ENCODE measurements at regions not wholly inside any gene's neighbourhood (a gene's known extent, or its start where the extent isn't known, plus 50 kb on each side); places are given as distances from the start of the nearest gene placed in this dataset.

DNA sequence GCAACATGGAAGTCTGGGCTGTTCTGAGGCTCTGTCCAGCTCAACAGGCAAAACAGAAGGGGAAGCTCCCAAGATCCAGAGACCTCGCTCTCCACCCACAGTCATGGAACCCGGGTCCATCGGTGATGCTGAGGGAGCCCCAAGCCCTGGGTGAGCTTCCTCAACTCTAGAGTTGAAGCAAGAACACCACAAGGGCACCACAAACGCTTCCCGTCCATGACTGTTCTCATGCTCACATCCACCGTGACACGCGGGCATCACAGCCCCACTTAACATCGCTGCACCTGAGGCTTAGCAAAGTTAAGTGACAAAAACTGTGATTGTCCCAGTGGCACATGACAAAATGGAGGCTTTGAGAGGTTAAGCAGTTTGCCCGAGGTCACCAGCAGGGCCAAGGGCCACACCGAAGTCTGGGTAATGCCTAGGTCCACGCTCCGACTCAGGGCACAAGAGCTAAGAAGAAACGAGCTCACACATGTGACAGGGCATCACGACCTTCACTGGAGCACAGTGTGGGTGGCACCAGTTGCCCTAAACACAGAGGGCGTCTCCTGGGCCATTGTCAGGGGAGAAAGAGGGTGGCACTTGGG lies 110.6 kb downstream of the OAT start:
- no peaks in the 10 kb centered on the region for H3K4me1 ChIP-seq (ENCODE audit: control insufficient read depth in 2 of 3, insufficient read depth in 2 of 3, low read depth in 1 of 3, low read length in 3 of 3)
- FAIRE-seq (no peak), DNase-seq (no peak)
- no peaks in the 10 kb centered on the region for H3K36me3 ChIP-seq (ENCODE audit: control insufficient read depth in 2 of 3, insufficient read depth in 3 of 3, low read length in 3 of 3)
- H3K27ac ChIP-seq (ENCODE audit: low read depth in 2 of 2, low read length in 2 of 2) = no peak overlapping the region
- H3K27me3 ChIP-seq (ENCODE audit: control insufficient read depth, insufficient read depth, low read length) = no peaks in the 10 kb centered on the region
- TF ChIP-seq, protein P1, sequence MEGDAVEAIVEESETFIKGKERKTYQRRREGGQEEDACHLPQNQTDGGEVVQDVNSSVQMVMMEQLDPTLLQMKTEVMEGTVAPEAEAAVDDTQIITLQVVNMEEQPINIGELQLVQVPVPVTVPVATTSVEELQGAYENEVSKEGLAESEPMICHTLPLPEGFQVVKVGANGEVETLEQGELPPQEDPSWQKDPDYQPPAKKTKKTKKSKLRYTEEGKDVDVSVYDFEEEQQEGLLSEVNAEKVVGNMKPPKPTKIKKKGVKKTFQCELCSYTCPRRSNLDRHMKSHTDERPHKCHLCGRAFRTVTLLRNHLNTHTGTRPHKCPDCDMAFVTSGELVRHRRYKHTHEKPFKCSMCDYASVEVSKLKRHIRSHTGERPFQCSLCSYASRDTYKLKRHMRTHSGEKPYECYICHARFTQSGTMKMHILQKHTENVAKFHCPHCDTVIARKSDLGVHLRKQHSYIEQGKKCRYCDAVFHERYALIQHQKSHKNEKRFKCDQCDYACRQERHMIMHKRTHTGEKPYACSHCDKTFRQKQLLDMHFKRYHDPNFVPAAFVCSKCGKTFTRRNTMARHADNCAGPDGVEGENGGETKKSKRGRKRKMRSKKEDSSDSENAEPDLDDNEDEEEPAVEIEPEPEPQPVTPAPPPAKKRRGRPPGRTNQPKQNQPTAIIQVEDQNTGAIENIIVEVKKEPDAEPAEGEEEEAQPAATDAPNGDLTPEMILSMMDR (IDR thresholded peaks at IDR 0.05; ENCODE audit: borderline replicate concordance, extremely low read depth, insufficient read depth) = no peak
- intact Hi-C loops (cut with DNase I) = no loop called here
- H3K9me3 ChIP-seq (ENCODE audit: control insufficient read depth in 2 of 3, insufficient read depth in 1 of 3, low read length in 3 of 3) = peaks cover 0 to 3% (median 0%) of the 10 kb centered on the region in 3 donors
- H3K4me3 ChIP-seq (ENCODE audit: low read length in 3 of 3) = no peak overlapping the region
- no peak overlapping the region for H3K9ac ChIP-seq (ENCODE audit: low read length in 3 of 3)

DNA sequence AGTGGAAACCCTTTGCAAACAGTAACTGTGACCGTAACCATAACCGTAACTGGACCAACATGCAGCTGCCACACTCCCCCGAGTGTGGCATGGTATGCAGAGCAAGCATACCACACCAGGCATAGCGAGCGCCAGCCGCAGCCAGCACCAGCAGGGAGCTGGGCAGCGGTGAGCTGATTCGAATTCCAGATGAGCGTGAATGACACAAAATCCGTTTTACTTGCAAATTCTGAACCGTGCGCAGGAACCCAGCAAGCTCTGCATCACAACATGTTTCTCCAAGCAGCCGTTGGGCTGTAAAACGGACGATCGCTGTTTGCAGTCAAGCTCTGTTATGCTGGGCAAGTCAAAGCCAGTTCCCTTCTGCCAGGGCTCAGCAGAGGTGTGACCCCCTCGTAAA lies 111.1 kb downstream of the OAT start:
- Histone ChIP-seq H3K27me3 (ENCODE audit: control insufficient read depth, insufficient read depth, low read length) (no peaks in the 10 kb centered on the region), H3K9ac (ENCODE audit: low read length in 3 of 3) (no peak overlapping the region), H3K36me3 (ENCODE audit: control insufficient read depth in 2 of 3, insufficient read depth in 3 of 3, low read length in 3 of 3) (no peaks in the 10 kb centered on the region), H3K27ac (ENCODE audit: low read depth in 2 of 2, low read length in 2 of 2) (no peak overlapping the region), H3K4me3 (ENCODE audit: low read length in 3 of 3) (no peak overlapping the region), H3K4me1 (ENCODE audit: control insufficient read depth in 2 of 3, insufficient read depth in 2 of 3, low read depth in 1 of 3, low read length in 3 of 3) (no peaks in the 10 kb centered on the region), H3K9me3 (ENCODE audit: control insufficient read depth in 2 of 3, insufficient read depth in 1 of 3, low read length in 3 of 3) (peaks cover 0 to 3% (median 0%) of the 10 kb centered on the region in 3 donors)
- TF ChIP-seq, protein P1 (IDR thresholded peaks at IDR 0.05; ENCODE audit: borderline replicate concordance, extremely low read depth, insufficient read depth) = no peak
- DNase-seq (peak in 3 of 5 donors; percentile 30 to 65 (median 54)), FAIRE-seq (no peak)
- intact Hi-C loops (cut with DNase I) = no loop called here

DNA sequence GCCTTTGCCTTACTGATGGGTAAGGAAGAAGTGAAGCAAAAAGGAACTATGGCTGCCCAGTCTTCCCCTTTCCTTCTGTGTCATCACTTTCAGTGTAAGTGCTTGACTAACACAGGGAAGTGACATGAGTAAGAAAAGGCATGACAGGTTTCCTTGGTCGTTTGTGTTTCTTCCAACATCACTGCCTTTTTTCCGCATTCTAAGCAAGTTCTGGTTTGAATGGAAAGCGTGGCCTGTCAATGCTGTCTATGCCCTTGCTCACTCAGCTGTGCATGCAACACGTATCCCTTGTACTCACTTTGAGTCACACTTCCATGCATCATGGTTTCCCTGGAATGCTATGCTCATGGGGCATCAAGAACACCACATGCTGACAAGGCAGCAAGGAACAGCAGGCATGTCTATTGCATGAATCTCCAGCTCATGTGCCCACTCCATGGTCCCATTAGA lies 111.8 kb downstream of the OAT start:
- Histone ChIP-seq H3K9me3 (ENCODE audit: control insufficient read depth in 2 of 3, insufficient read depth in 1 of 3, low read length in 3 of 3) (peaks cover 0 to 3% (median 0%) of the 10 kb centered on the region in 3 donors), H3K9ac (ENCODE audit: low read length in 3 of 3) (no peak overlapping the region), H3K27me3 (ENCODE audit: control insufficient read depth, insufficient read depth, low read length) (no peaks in the 10 kb centered on the region), H3K27ac (ENCODE audit: low read depth in 2 of 2, low read length in 2 of 2) (no peak overlapping the region), H3K4me1 (ENCODE audit: control insufficient read depth in 2 of 3, insufficient read depth in 2 of 3, low read depth in 1 of 3, low read length in 3 of 3) (no peaks in the 10 kb centered on the region), H3K4me3 (ENCODE audit: low read length in 3 of 3) (no peak overlapping the region), H3K36me3 (ENCODE audit: control insufficient read depth in 2 of 3, insufficient read depth in 3 of 3, low read length in 3 of 3) (no peaks in the 10 kb centered on the region)
- TF ChIP-seq, protein P1 (IDR thresholded peaks at IDR 0.05; ENCODE audit: borderline replicate concordance, extremely low read depth, insufficient read depth) = no peak
- intact Hi-C loops (cut with DNase I) = no loop called here
- DNase-seq (peak in 4 of 5 donors; percentile 45 to 82 (median 62)), FAIRE-seq (no peak)

DNA sequence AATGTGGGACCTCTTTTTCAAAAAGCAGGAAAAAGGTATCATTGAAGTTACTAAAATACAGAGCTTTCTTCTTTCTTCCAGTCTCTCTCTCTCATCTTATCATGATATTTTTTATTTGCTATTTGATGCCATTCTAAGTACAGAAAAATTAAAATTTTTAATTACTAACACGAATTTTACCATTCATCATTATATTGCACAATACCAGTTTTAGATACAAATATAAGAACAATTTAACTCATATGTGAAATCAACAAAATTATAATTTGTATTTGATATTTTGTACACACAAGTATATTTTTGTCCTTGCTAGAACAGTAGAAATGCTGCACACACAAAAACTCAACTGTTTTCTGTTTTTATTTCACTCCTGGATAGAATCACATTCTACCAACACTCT lies 112.2 kb downstream of the OAT start:
- H3K9ac ChIP-seq (ENCODE audit: low read length in 3 of 3) = no peak overlapping the region
- TF ChIP-seq, protein P1 (IDR thresholded peaks at IDR 0.05; ENCODE audit: borderline replicate concordance, extremely low read depth, insufficient read depth) = no peak
- FAIRE-seq (no peak), DNase-seq (no peak)
- H3K4me1 ChIP-seq (ENCODE audit: control insufficient read depth in 2 of 3, insufficient read depth in 2 of 3, low read depth in 1 of 3, low read length in 3 of 3) = no peaks in the 10 kb centered on the region
- no peak overlapping the region for H3K4me3 ChIP-seq (ENCODE audit: low read length in 3 of 3)
- H3K9me3 ChIP-seq (ENCODE audit: control insufficient read depth in 2 of 3, insufficient read depth in 1 of 3, low read length in 3 of 3) = peaks cover 0 to 3% (median 0%) of the 10 kb centered on the region in 3 donors
- no peak overlapping the region for H3K27ac ChIP-seq (ENCODE audit: low read depth in 2 of 2, low read length in 2 of 2)
- no peaks in the 10 kb centered on the region for H3K36me3 ChIP-seq (ENCODE audit: control insufficient read depth in 2 of 3, insufficient read depth in 3 of 3, low read length in 3 of 3)
- no peaks in the 10 kb centered on the region for H3K27me3 ChIP-seq (ENCODE audit: control insufficient read depth, insufficient read depth, low read length)
- intact Hi-C loops (cut with DNase I) = no loop called here

Measured in kidney (tissue), 13 donors.